GM12878 (cell line): ENCODE measurements at regions not wholly inside any gene's neighbourhood (a gene's known extent, or its start where the extent isn't known, plus 50 kb on each side); places are given as distances from the start of the nearest gene placed in this dataset.

Experiments used
- BCLAF1 ChIP-seq: fragments of 450-650 bp; IDR thresholded peaks from 2 replicates; pipeline ENCODE4 v1.6.1; 2017; ENCODE audit warnings: antibody characterized with exemption, mild to moderate bottlenecking, moderate library complexity
- CTCF ChIP-seq, 3 experiments: IDR thresholded peaks in 2 of 3; conservative IDR thresholded peaks in 1 of 3; 2 replicates each; pipeline ENCODE4 v1.5.1; 2011; ENCODE audit warnings: low read depth in 3 of 3, low read length in 3 of 3, mild to moderate bottlenecking in 3 of 3, control low read depth in 2 of 3, moderate library complexity in 2 of 3, inconsistent platforms in 1 of 3, mixed read lengths in 1 of 3; ENCODE audit not compliant: control insufficient read depth in 2 of 3, insufficient read depth in 1 of 3; ENCODE audit errors: extremely low read depth in 1 of 3
- EP300 ChIP-seq, 2 experiments: fragments of 150-350 bp in 1 of 2; IDR thresholded peaks; 2 replicates each; pipeline ENCODE4 v1.6.1; 2011 to 2012; ENCODE audit warnings: low read depth in 2 of 2, low read length in 2 of 2, borderline replicate concordance in 1 of 2, improper control_type of control experiment in 1 of 2, inconsistent platforms in 1 of 2; ENCODE audit not compliant: control insufficient read depth in 1 of 2
- EZH2 ChIP-seq: IDR thresholded peaks from 2 replicates; pipeline ENCODE4 v1.6.1; 2012; ENCODE audit warnings: low read depth, mild to moderate bottlenecking, control low read depth, inconsistent platforms, low read length, borderline replicate concordance; ENCODE audit not compliant: control insufficient read depth
- GABPA ChIP-seq: IDR thresholded peaks from 2 replicates; pipeline ENCODE4 v1.6.1; 2014; ENCODE audit warnings: antibody characterized with exemption, low read depth, mild to moderate bottlenecking, inconsistent platforms
- IRF3 ChIP-seq: fragments of 450-650 bp; IDR thresholded peaks from 2 replicates; pipeline ENCODE4 v1.6.1; 2014; ENCODE audit warnings: mild to moderate bottlenecking
- NR2C1 ChIP-seq: fragments of 450-650 bp; IDR thresholded peaks from 2 replicates; pipeline ENCODE4 v1.6.1; 2017; ENCODE audit warnings: antibody characterized with exemption, mild to moderate bottlenecking, moderate library complexity
- NR2F1 ChIP-seq: fragments of 450-650 bp; conservative IDR thresholded peaks from 2 replicates; pipeline ENCODE4 v1.6.1; 2017; ENCODE audit warnings: mild to moderate bottlenecking
- POLR2AphosphoS5 ChIP-seq: IDR thresholded peaks from 2 replicates; pipeline ENCODE4 v1.6.1; 2011; ENCODE audit warnings: mild to moderate bottlenecking, low read length, inconsistent platforms
- PRDM15 ChIP-seq: fragments of 450-650 bp; formaldehyde crosslinking; IDR thresholded peaks from 2 replicates; pipeline ENCODE4 v1.4.0; 2020; ENCODE audit warnings: mild to moderate bottlenecking, moderate library complexity
- SIN3A ChIP-seq: IDR thresholded peaks from 2 replicates; pipeline ENCODE4 v1.6.1; 2012; ENCODE audit warnings: low read depth, low read length, improper control_type of control experiment

- TF ChIP-seq POLR2AphosphoS5 (no peak), NR2C1 (no peak), CTCF (IDR thresholded peaks at IDR 0.05 in 2 of 3, conservative IDR thresholded peaks at IDR 0.05 in 1 of 3; ENCODE audit: control insufficient read depth in 2 of 3, extremely low read depth in 1 of 3, insufficient read depth in 1 of 3, low read depth in 3 of 3, low read length in 3 of 3) (no peak), EP300 (IDR thresholded peaks at IDR 0.05; ENCODE audit: borderline replicate concordance in 1 of 2, control insufficient read depth in 1 of 2, low read depth in 2 of 2, low read length in 2 of 2) (no peak), GABPA (no peak), EZH2 (no peak), IRF3 (no peak), SIN3A (no peak), BCLAF1 (no peak), PRDM15 (no peak), NR2F1 (no peak)
Observed at GRCh38 chr15:98330258-98330657, 318.1 kb upstream of the IGF1R start.
